Muscle layer of colon (tissue), 2 donors: ENCODE measurements at regions not wholly inside any gene's neighbourhood (a gene's known extent, or its start where the extent isn't known, plus 50 kb on each side); places are given as distances from the start of the nearest gene placed in this dataset.

Experiments
- H3K27ac ChIP-seq: one replicate; pipeline ENCODE4 v1.7.0; 2013; ENCODE audit warnings: low read depth, mild to moderate bottlenecking, low read length, moderate library complexity
- H3K27me3 ChIP-seq, 2 donors: one replicate each; pipeline ENCODE4 v1.7.0; 2013; ENCODE audit warnings: low read length in 2 of 2, mild to moderate bottlenecking in 2 of 2; ENCODE audit not compliant: insufficient read depth in 2 of 2, control insufficient read depth in 1 of 2
- H3K36me3 ChIP-seq: one replicate; pipeline ENCODE4 v1.7.0; 2013; ENCODE audit warnings: mild to moderate bottlenecking, low read length; ENCODE audit not compliant: insufficient read depth
- H3K4me1 ChIP-seq: one replicate; pipeline ENCODE4 v1.7.0; 2013; ENCODE audit warnings: mild to moderate bottlenecking, low read length; ENCODE audit not compliant: insufficient read depth
- H3K4me3 ChIP-seq, 2 donors: one replicate each; pipeline ENCODE4 v1.7.0; 2013; ENCODE audit warnings: low read length in 2 of 2, low read depth in 1 of 2, mild to moderate bottlenecking in 1 of 2, moderate library complexity in 1 of 2
- H3K9ac ChIP-seq: one replicate; pipeline ENCODE4 v1.7.0; 2013; ENCODE audit warnings: low read length
- H3K9me3 ChIP-seq: one replicate; pipeline ENCODE4 v1.7.0; 2013; ENCODE audit warnings: mild to moderate bottlenecking, low read length
- donor health status: abdominal sarcoma.
- donor health status: Adenocarcinoma of cecum.

GRCh38 chr9:82563841-82564240 lies 499.1 kb downstream of the RASEF start:
- H3K27ac ChIP-seq, result no peak overlapping the region
- no peaks in the 10 kb centered on the region for H3K9me3 ChIP-seq
- H3K4me1 ChIP-seq, result peaks cover 10% of the 10 kb centered on the region
- no peak overlapping the region for H3K9ac ChIP-seq
- H3K27me3 ChIP-seq, result no peaks in the 10 kb centered on the region
- H3K4me3 ChIP-seq, result no peak overlapping the region
- H3K36me3 ChIP-seq, result no peaks in the 10 kb centered on the region

- no peak overlapping the region for H3K27ac ChIP-seq
- H3K4me3 ChIP-seq, result no peak overlapping the region
- no peaks in the 10 kb centered on the region for H3K36me3 ChIP-seq
Measured at GRCh38 chr9:82565188-82565969, 497.6 kb downstream of the RASEF start.

GRCh38 chr9:82567953-82568352 lies 495.0 kb downstream of the RASEF start:
- no peaks in the 10 kb centered on the region for H3K36me3 ChIP-seq
- H3K4me3 ChIP-seq, result no peak overlapping the region
- no peaks in the 10 kb centered on the region for H3K27me3 ChIP-seq
- no peaks in the 10 kb centered on the region for H3K9me3 ChIP-seq
- peaks cover 10% of the 10 kb centered on the region for H3K4me1 ChIP-seq
- no peak overlapping the region for H3K9ac ChIP-seq
- no peak overlapping the region for H3K27ac ChIP-seq

More at GRCh38 chr9:82565188-82565969, 497.6 kb downstream of the RASEF start:
- Histone ChIP-seq H3K9me3 (no peaks in the 10 kb centered on the region), H3K4me1 (peaks cover 10% of the 10 kb centered on the region), H3K9ac (no peak overlapping the region), H3K27me3 (no peaks in the 10 kb centered on the region)

- Histone ChIP-seq H3K27ac (no peak overlapping the region), H3K4me3 (no peak overlapping the region), H3K9me3 (no peaks in the 10 kb centered on the region), H3K9ac (no peak overlapping the region), H3K27me3 (no peaks in the 10 kb centered on the region), H3K36me3 (no peaks in the 10 kb centered on the region), H3K4me1 (peaks cover 8% of the 10 kb centered on the region)
Measured at GRCh38 chr9:82570226-82570625, 492.7 kb downstream of the RASEF start.

- no peak overlapping the region for H3K27ac ChIP-seq
- no peak overlapping the region for H3K4me3 ChIP-seq
- no peak overlapping the region for H3K9ac ChIP-seq
- no peaks in the 10 kb centered on the region for H3K9me3 ChIP-seq
- H3K36me3 ChIP-seq, result no peaks in the 10 kb centered on the region
- H3K27me3 ChIP-seq, result no peaks in the 10 kb centered on the region
- no peaks in the 10 kb centered on the region for H3K4me1 ChIP-seq
Measured at GRCh38 chr9:82571540-82571939, 491.4 kb downstream of the RASEF start.

GRCh38 chr9:82572146-82572545 lies 490.8 kb downstream of the RASEF start:
- Histone ChIP-seq H3K4me3 (no peak overlapping the region), H3K9me3 (no peaks in the 10 kb centered on the region), H3K27me3 (no peaks in the 10 kb centered on the region), H3K27ac (no peak overlapping the region), H3K36me3 (no peaks in the 10 kb centered on the region), H3K9ac (no peak overlapping the region), H3K4me1 (no peaks in the 10 kb centered on the region)

- Histone ChIP-seq H3K4me3 (no peak overlapping the region), H3K9ac (no peak overlapping the region), H3K27ac (no peak overlapping the region), H3K36me3 (no peaks in the 10 kb centered on the region), H3K4me1 (no peaks in the 10 kb centered on the region), H3K27me3 (no peaks in the 10 kb centered on the region), H3K9me3 (no peaks in the 10 kb centered on the region)
Measured at GRCh38 chr9:82574911-82575310, 488.0 kb downstream of the RASEF start.

- Histone ChIP-seq H3K4me3 (no peak overlapping the region), H3K4me1 (peaks cover 5% of the 10 kb centered on the region), H3K27ac (no peak overlapping the region), H3K9me3 (no peaks in the 10 kb centered on the region), H3K27me3 (no peaks in the 10 kb centered on the region), H3K36me3 (no peaks in the 10 kb centered on the region), H3K9ac (no peak overlapping the region)
Measured at GRCh38 chr9:82580921-82581320, 482.0 kb downstream of the RASEF start.

GRCh38 chr9:82581516-82581915 lies 481.4 kb downstream of the RASEF start:
- Histone ChIP-seq H3K4me3 (no peak overlapping the region), H3K9me3 (no peaks in the 10 kb centered on the region), H3K9ac (no peak overlapping the region), H3K36me3 (no peaks in the 10 kb centered on the region), H3K27ac (no peak overlapping the region), H3K4me1 (peaks cover 5% of the 10 kb centered on the region), H3K27me3 (no peaks in the 10 kb centered on the region)

GRCh38 chr9:82581935-82582334 lies 481.0 kb downstream of the RASEF start:
- H3K36me3 ChIP-seq, result no peaks in the 10 kb centered on the region
- H3K27me3 ChIP-seq, result no peaks in the 10 kb centered on the region
- no peaks in the 10 kb centered on the region for H3K9me3 ChIP-seq
- H3K27ac ChIP-seq, result no peak overlapping the region
- H3K4me3 ChIP-seq, result no peak overlapping the region
- H3K9ac ChIP-seq, result no peak overlapping the region
- H3K4me1 ChIP-seq, result peaks cover 5% of the 10 kb centered on the region

- Histone ChIP-seq H3K9ac (no peak overlapping the region), H3K27ac (no peak overlapping the region), H3K4me1 (peaks cover 6% of the 10 kb centered on the region), H3K27me3 (no peaks in the 10 kb centered on the region), H3K4me3 (no peak overlapping the region), H3K9me3 (no peaks in the 10 kb centered on the region), H3K36me3 (no peaks in the 10 kb centered on the region)
Measured at GRCh38 chr9:82582693-82583092, 480.2 kb downstream of the RASEF start.

GRCh38 chr9:82583524-82583923 lies 479.4 kb downstream of the RASEF start:
- Histone ChIP-seq H3K27ac (no peak overlapping the region), H3K36me3 (no peaks in the 10 kb centered on the region), H3K9ac (no peak overlapping the region), H3K9me3 (no peaks in the 10 kb centered on the region), H3K4me1 (peaks cover 15% of the 10 kb centered on the region), H3K4me3 (no peak overlapping the region), H3K27me3 (no peaks in the 10 kb centered on the region)
